Activated CD8-positive, alpha-beta memory T cell treated with anti-CD3 and anti-CD28 coated beads, Interleukin-2, amount 10 ng/mL, durations not matched to agents 7 days and 5 days (primary cell): ENCODE measurements at regions not wholly inside any gene's neighbourhood (a gene's known extent, or its start where the extent isn't known, plus 50 kb on each side); places are given as distances from the start of the nearest gene placed in this dataset.
"Not testable (repeated sequence)": the region's sequence is repeated elsewhere in the genome, so short reads cannot be mapped to it uniquely, and the experiment has no call there.

Experiments used
- ATAC-seq: fragments of 150-1000 bp; cut with Tn5 transposase; one replicate; pipeline ENCODE4 v1.10.0; 2021; ENCODE audit warnings: moderate library complexity
- CTCF ChIA-PET: fragments of 350-600 bp; sonication (Branson Sonifier 250); formaldehyde crosslinking; loops from one replicate; lab custom pipeline; 2021; ENCODE audit warnings: antibody characterized with exemption; lab: Charles Lee
- DNase-seq: peaks from one replicate; pipeline ENCODE4 v3.0.0-alpha.2; 2020
- H3K27ac Mint-ChIP-seq: one replicate; pipeline ENCODE4 v1.8.0; 2021; ENCODE audit warnings: mild to moderate bottlenecking, mixed read lengths
- H3K27me3 Mint-ChIP-seq: one replicate; pipeline ENCODE4 v1.8.0; 2021; ENCODE audit warnings: mixed read lengths
- H3K36me3 Mint-ChIP-seq: one replicate; pipeline ENCODE4 v1.8.0; 2021; ENCODE audit warnings: mild to moderate bottlenecking, mixed read lengths
- H3K4me1 Mint-ChIP-seq: one replicate; pipeline ENCODE4 v1.8.0; 2021; ENCODE audit warnings: mixed read lengths
- H3K4me3 Mint-ChIP-seq: one replicate; pipeline ENCODE4 v1.8.0; 2021; ENCODE audit warnings: mild to moderate bottlenecking, moderate library complexity, mixed read lengths
- H3K9me3 Mint-ChIP-seq: one replicate; pipeline ENCODE4 v1.8.0; 2022; ENCODE audit warnings: low read depth, mixed read lengths

DNA sequence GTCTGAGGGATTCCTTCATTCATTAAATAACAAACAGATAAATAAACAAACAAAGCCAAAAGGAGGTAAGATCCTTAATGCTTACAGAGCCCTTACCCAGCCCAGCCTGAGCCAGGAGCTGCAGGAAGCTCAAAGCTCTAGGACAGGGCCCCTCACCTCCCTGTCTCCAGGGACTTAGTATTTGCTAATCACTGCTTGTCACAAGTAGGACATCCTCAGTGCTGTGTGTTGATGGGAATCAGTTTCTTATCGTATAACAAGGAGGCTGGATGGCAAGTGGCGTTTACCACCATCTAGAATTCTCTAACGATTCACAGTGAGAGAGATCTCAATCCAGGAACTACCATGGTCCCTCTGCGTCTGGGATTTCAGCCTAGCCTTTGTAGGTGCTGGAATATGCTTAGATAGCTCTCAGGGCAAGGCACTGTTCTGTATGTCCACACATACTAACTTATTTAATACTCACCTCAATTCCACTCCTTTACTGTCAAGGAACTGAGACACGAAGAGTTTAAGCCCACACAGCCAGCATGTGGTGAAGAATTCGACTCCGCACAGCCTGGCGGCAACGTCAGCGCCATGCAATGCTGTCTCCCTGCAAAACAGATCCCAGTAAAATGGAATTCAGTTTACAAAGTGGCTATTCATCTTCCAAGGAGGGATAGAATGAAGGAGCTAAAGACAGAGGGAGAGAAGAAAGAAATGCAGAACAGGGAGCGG, 164.8 kb downstream of the MYCN start:
- no peak for ATAC-seq

DNA sequence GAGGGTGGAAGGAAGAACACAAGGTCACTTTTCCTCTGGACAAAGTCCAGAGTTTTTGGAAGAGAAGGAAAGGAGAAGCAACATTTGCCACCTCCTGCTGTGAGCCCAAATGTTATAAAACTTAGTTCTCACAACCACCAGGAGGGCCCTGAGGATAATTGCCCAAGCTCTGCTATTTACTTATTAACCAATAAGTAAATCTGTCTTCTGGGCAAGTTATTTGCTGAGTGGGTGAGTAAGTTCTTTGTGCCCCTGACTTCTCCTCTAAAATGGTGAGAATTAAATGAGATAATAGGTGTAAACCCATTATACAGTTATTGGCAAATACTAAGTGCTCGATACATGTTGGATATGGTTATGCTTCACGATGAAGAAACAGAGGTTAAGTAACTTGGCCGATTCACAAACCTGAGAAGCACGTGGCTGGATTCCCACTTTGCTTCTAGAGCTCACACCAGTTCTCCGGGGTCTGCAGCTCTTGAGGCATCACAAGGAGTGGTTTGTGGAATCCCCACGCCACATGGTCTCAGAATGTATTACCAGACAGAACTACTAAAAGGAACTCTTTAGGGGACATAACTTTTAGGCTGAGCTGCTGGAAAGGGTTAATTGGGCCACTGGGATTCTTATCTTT, 164.1 kb downstream of the MYCN start:
- no peak overlapping the region for H3K4me3 Mint-ChIP-seq
- no peaks in the 10 kb centered on the region for H3K36me3 Mint-ChIP-seq
- no peaks in the 10 kb centered on the region for H3K4me1 Mint-ChIP-seq
- H3K9me3 Mint-ChIP-seq: no peaks in the 10 kb centered on the region
- H3K27me3 Mint-ChIP-seq: no peaks in the 10 kb centered on the region
- DNase-seq (no peak), ATAC-seq (no peak)
- no peak overlapping the region for H3K27ac Mint-ChIP-seq
- CTCF ChIA-PET: no interaction called here

More for the DNA sequence above, 164.8 kb downstream of the MYCN start:
- Mint-ChIP-seq H3K36me3 (no peaks in the 10 kb centered on the region), H3K27me3 (no peaks in the 10 kb centered on the region), H3K27ac (no peak overlapping the region), H3K4me3 (no peak overlapping the region), H3K4me1 (no peaks in the 10 kb centered on the region), H3K9me3 (no peaks in the 10 kb centered on the region)
- CTCF ChIA-PET: no interaction called here
- no peak for DNase-seq

DNA sequence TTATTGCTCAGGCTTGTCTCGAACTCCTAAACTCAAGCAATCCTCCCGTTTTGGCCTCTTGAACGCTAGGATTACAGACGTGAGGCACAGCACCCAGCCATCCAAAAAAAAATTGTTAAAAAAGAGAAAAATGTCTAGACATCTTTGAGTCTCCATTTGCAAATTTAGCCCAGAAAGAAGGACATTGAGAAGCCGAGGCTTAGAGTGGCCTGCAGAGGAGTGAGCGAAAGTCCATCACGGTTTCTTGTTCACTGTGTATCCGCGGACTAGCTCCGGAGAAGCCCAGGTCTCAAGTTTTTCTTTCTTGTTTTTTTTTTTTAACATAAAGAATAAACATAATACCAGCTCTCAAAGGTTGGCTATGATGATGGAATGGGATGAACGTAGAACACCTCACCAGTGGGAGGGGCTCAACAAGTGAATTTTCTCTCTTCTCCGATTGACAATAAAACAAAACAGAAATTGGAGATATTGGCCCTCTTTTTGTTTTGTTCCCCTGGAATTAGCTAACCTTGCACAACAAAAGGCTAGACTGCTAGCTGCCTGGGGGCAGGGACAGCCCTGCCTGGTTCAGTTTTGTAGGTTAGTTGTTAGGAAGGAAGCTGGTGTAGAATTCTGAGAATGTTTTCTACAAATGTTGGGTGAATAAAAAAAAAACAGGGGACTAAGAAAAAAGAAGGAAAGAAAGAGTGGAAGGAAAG, 163.4 kb downstream of the MYCN start:
- H3K36me3 Mint-ChIP-seq: no peaks in the 10 kb centered on the region
- CTCF ChIA-PET: no interaction called here
- H3K4me1 Mint-ChIP-seq: no peaks in the 10 kb centered on the region
- H3K27ac Mint-ChIP-seq: no peak overlapping the region
- H3K4me3 Mint-ChIP-seq: no peak overlapping the region
- DNase-seq: no peak
- ATAC-seq: no peak
- H3K9me3 Mint-ChIP-seq: no peaks in the 10 kb centered on the region
- H3K27me3 Mint-ChIP-seq: no peaks in the 10 kb centered on the region

DNA sequence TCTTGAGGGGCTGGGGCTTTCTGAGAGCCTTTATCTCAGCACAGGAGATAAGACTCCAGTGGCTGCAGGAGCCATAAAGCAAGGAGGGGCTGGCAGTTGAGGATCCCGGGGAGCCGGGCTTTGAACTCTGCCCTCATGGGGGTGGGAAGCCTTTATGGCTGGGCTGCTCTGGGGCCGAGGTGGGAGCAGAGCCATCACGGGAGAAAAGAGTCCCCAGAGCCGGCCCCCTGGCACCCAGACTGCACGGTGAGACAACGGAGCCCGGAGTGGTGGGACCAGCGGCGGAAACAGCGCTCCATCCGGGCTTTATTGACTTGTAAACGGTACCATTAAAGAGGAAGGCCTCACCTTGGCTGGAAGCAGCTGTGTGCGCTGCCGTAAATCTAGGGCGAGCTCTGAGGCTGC, 162.6 kb downstream of the MYCN start:
- H3K4me1 Mint-ChIP-seq: no peaks in the 10 kb centered on the region
- no peak overlapping the region for H3K4me3 Mint-ChIP-seq
- H3K36me3 Mint-ChIP-seq: no peaks in the 10 kb centered on the region
- DNase-seq (no peak), ATAC-seq (no peak)
- no peaks in the 10 kb centered on the region for H3K27me3 Mint-ChIP-seq
- no peak overlapping the region for H3K27ac Mint-ChIP-seq
- CTCF ChIA-PET: no interaction called here
- H3K9me3 Mint-ChIP-seq: no peaks in the 10 kb centered on the region

DNA sequence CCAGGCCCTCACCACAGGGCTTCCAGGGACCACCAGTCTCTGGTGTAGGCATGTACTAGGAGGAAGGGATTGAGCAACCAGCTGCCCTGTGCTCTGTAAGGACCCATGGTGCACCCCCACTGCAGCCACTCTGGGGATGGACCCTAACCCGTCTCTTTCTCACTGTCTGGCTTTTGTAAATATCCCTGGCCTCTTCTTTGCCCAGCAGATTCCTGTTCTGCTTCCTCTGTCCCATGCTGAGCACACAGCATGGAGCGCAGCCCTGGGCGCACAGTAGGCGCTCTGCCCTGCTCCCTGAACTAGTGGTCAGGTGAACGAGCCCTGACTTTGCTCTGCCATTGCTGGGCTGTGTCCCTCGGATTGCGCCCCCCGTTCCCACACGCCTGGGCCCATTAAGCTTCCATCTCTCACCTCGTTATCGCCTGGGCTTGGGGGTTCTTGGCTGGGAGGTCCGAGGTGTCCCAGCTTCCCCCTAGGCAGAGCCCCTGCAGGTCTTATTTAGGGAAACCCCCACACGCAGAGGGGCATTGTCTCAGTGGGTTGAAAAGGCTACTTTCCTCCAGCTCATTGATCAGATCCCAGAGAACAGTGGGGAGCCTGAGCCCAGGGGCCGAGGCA, 162.1 kb downstream of the MYCN start:
- Mint-ChIP-seq H3K36me3 (no peaks in the 10 kb centered on the region), H3K4me3 (no peak overlapping the region), H3K27me3 (no peaks in the 10 kb centered on the region), H3K27ac (no peak overlapping the region), H3K4me1 (no peaks in the 10 kb centered on the region), H3K9me3 (no peaks in the 10 kb centered on the region)
- ATAC-seq (no peak), DNase-seq (no peak)
- CTCF ChIA-PET: no interaction called here

DNA sequence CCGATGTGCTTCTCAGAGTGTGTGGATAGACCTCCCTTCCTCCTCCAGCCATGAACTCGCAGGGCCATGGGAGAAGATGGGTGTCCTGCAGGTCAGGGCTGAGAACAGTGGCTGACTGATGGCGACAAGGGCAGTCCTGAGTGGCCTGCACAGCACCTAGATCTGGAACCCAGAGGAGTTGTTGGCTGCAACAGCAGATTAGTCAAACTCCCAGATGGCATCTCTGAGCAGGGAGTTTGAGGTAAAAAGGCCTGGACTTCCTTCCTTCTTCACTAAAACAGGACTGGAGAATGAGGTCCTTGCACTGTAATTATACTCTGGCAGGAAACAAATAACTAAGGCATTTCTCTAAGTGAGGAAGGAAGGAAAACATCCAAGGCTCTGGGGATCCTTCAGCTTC, 160.8 kb downstream of the MYCN start:
- Mint-ChIP-seq H3K9me3 (no peaks in the 10 kb centered on the region), H3K36me3 (no peaks in the 10 kb centered on the region)

DNA sequence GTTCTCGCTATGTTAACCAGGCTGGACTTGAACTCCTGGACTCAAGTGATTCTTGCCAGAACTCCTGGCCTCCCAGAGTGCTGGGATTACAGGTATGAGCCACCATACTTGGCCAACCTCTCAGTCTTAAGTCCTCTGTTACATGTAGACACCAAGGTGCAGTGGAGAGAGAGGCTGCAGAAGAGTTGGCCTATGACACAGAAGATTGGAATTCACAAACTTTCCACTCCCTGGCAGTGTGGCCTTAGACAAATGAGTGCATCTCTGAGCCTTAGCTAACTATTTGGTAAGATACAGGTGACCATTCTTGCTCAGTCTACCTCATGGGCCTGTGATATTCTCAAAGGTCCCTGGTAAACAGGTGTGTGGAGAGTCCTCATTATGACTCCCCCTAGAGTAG, 159.7 kb downstream of the MYCN start:
- Mint-ChIP-seq H3K27me3 (no peaks in the 10 kb centered on the region), H3K27ac (no peak overlapping the region), H3K4me3 (no peak overlapping the region), H3K4me1 (no peaks in the 10 kb centered on the region), H3K9me3 (no peaks in the 10 kb centered on the region), H3K36me3 (no peaks in the 10 kb centered on the region)
- no peak for ATAC-seq
- DNase-seq: no peak
- CTCF ChIA-PET: no interaction called here

More for the DNA sequence above, 160.8 kb downstream of the MYCN start:
- no peak for ATAC-seq
- Mint-ChIP-seq H3K27me3 (no peaks in the 10 kb centered on the region), H3K27ac (no peak overlapping the region), H3K4me3 (no peak overlapping the region), H3K4me1 (no peaks in the 10 kb centered on the region)
- no peak for DNase-seq
- CTCF ChIA-PET: no interaction called here

DNA sequence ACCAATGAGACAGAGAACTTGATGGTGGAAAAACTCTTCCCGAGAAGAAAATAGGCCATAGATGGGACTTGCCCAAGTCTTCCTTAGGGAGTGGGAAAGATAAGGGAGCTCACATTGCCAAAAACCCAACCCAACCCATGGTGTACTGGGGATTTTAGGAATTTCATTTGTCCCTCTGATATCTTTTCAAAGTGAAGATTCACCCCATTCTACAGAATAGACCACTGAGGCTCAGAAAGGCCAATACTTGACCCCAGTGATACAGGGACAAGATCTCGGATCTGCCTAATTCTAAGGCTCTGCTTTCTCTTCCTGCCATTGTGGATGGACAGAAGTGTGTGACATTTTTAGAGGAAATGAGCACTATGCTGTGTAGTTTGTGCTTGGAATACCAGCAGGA, 159.0 kb downstream of the MYCN start:
- CTCF ChIA-PET: no interaction called here

DNA sequence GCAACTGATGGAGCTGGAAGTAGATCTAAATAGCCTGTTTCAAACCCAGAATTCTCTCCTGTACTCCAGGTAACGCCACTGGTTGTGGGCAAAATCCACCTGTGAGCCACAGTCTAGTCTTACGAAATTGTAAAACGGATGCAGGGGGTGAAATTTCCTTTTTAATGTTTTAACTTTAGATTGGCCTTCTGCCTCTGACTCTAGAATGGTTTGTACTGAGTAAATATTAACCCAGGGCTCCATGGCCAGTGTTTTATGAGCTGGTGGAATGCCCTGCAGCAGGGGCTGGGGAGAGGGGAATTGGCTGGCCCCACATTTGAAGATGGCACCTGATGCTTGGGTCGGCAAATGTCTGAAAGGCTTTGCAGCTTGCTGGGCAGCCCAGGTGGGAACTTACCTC, 156.6 kb downstream of the MYCN start:
- Mint-ChIP-seq H3K27ac (no peak overlapping the region), H3K9me3 (no peaks in the 10 kb centered on the region), H3K4me3 (no peak overlapping the region), H3K27me3 (no peaks in the 10 kb centered on the region), H3K4me1 (no peaks in the 10 kb centered on the region), H3K36me3 (no peaks in the 10 kb centered on the region)
- DNase-seq (no peak), ATAC-seq (no peak)
- CTCF ChIA-PET: no interaction called here

More for the DNA sequence above, 159.0 kb downstream of the MYCN start:
- Mint-ChIP-seq H3K4me3 (no peak overlapping the region), H3K27ac (no peak overlapping the region), H3K9me3 (no peaks in the 10 kb centered on the region), H3K27me3 (no peaks in the 10 kb centered on the region), H3K36me3 (no peaks in the 10 kb centered on the region), H3K4me1 (no peaks in the 10 kb centered on the region)
- ATAC-seq (no peak), DNase-seq (no peak)

DNA sequence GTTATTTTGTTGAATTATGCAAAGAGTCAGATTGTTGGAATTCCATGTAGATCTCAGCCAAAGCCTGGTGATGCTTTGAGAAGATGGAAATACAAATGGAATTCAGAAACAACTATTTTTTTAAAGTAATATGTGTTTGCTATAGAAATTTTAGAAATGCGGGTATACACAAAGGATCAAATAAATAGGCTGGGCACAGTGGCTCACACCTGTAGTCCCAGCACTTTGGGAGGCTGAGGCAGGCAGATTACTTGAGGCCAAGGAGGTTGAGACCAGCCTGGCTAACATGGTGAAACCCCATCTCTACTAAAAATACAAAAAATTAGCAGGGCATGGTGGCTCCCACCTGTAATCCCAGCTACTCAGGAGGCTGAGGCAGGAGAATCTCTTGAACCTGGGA, 155.1 kb downstream of the MYCN start:
- H3K9me3 Mint-ChIP-seq, H3K27me3 Mint-ChIP-seq, H3K4me3 Mint-ChIP-seq, CTCF ChIA-PET, H3K4me1 Mint-ChIP-seq, DNase-seq, H3K27ac Mint-ChIP-seq, ATAC-seq, H3K36me3 Mint-ChIP-seq: not testable (repeated sequence)

DNA sequence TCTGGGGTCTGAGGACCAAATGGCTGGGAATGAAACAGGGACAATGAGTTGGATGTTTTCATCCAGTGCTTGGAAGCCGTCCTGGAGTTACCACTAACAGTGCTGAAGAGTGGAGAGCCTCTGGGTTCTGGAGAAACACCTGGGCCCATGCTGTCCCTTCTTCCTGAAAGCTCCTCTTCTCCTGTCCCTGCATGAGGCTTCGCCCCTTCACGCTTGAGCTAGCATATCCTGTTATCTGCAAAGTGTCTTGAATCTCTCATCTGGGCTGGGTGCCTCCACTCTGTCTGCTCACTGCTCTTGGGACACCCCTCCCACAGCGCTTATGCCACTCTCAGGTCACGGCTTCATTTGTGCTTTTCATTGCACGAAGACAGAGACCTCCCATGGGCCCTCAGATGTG, 154.5 kb downstream of the MYCN start:
- no peaks in the 10 kb centered on the region for H3K9me3 Mint-ChIP-seq
- no peak for DNase-seq
- no peak overlapping the region for H3K27ac Mint-ChIP-seq
- no peaks in the 10 kb centered on the region for H3K36me3 Mint-ChIP-seq
- CTCF ChIA-PET: no interaction called here
- no peaks in the 10 kb centered on the region for H3K4me1 Mint-ChIP-seq
- no peaks in the 10 kb centered on the region for H3K27me3 Mint-ChIP-seq
- no peak for ATAC-seq
- no peak overlapping the region for H3K4me3 Mint-ChIP-seq

DNA sequence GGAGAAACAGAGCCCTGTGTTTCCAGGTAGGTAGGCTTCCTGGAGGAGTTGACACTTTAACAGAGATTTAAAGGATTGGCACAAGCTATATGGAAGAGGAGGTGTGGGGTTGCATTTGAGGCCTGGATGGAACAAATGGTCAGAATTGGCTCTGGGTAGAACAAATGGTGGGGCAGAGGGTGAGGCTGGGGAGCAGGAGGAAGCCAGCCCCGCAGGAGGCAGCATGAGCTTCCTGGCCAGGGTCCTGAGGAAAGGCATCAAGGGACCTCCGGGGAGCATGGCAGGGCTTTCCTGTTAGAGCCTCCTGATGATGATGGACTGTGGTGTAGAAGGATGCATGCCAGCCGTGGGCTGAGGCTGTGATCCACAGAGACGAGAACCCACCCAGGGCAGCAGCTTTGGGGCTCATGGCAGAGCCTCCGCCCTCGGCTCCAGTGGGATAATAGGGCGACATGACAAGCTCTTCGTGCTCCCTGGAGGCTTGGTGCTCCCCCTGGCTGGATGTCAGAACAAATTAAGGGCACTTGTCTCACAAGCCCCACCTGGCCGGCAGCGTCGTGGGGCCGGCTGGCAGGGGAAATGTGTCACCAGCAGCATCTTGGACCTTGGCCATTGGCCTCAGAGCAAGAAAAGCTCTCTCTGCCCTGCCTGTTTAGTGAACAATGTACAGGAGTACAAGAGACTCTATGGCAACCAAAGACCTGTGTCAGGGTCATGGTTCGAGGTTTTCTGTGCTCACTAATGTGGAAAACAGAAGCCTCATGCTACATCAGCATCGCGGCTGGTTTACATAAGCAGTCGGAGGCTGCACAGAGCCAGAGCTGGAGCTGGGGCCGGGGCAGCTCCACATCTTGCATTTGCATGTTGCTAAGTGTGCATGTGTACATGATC, 153.5 kb downstream of the MYCN start:
- Mint-ChIP-seq H3K9me3 (no peaks in the 10 kb centered on the region), H3K27me3 (no peaks in the 10 kb centered on the region), H3K36me3 (no peaks in the 10 kb centered on the region), H3K4me3 (no peak overlapping the region), H3K4me1 (no peaks in the 10 kb centered on the region), H3K27ac (no peak overlapping the region)
- DNase-seq (no peak), ATAC-seq (no peak)
- CTCF ChIA-PET: no interaction called here
